ENCODE measurements at regions not wholly inside any gene's neighbourhood (a gene's known extent, or its start where the extent isn't known, plus 50 kb on each side); places are given as distances from the start of the nearest gene placed in this dataset.

GRCh38 chr18:7458884-7459283, 108.2 kb upstream of the PTPRM start:
- intact Hi-C loops (cut with micrococcal nuclease) (no loop called here), dilution Hi-C loops (cut with MboI; ENCODE audit: extremely low pct_ligation_motif_present, low sequenced_read_pairs) (no loop called here)
- BruUV-seq (replicated peaks), result no TSS peak
- H3K27ac ChIP-seq (ENCODE audit: insufficient read depth, low read depth, low read length), result no peak overlapping the region
- H3K9me3 ChIP-seq (replicated peaks; ENCODE audit: control insufficient read depth, insufficient read depth, low read length), result no peaks in the 10 kb centered on the region
- no peaks in the 10 kb centered on the region for H3K36me3 ChIP-seq (ENCODE audit: control insufficient read depth in 2 of 2, extremely low read depth in 1 of 2, insufficient read depth in 2 of 2, low read length in 2 of 2)
- CTCF ChIA-PET, result interaction anchor here (1.0 to 2.1 kb wide), 5 partner anchors 8 to 186 kb away, joined by 3 to 13 read pairs (median 4); partner anchors contain the start of gene PTPRM
- H3K4me2 ChIP-seq (ENCODE audit: insufficient read depth, low read length), result no peak overlapping the region
- peaks cover 0 to 6% of the 10 kb centered on the region in 2 experiments for H3K27me3 ChIP-seq (ENCODE audit: control insufficient read depth in 2 of 2, insufficient read depth in 2 of 2, low read length in 2 of 2)
- DNase-seq (ENCODE audit: low read depth, low spot score) (no peak), FAIRE-seq (no peak)
- no peaks in the 10 kb centered on the region for H4K20me1 ChIP-seq (replicated peaks; ENCODE audit: control insufficient read depth, extremely low read depth, insufficient read depth, low read length)
- no peak overlapping the region for H2AFZ ChIP-seq (ENCODE audit: low read depth, low read length)
- H3K4me3 ChIP-seq (replicated peaks in 1 of 3; ENCODE audit: insufficient read depth in 1 of 3, low read depth in 1 of 3, low read length in 3 of 3), result no peak overlapping the region
- H3K79me2 ChIP-seq (ENCODE audit: control insufficient read depth, insufficient read depth, low read length), result no peaks in the 10 kb centered on the region
- TF ChIP-seq POLR2A (IDR thresholded peaks at IDR 0.05; ENCODE audit: low read depth, low read length) (no peak), MAX (IDR thresholded peaks at IDR 0.05; ENCODE audit: insufficient read depth, insufficient read length) (no peak), CTCF (IDR thresholded peaks at IDR 0.05; ENCODE audit: extremely low read depth in 1 of 2, insufficient read depth in 1 of 2, low read depth in 1 of 2, low read length in 2 of 2) (no peak), POLR2AphosphoS5 (IDR thresholded peaks at IDR 0.05; ENCODE audit: insufficient read depth, low read depth, low read length) (no peak), GATA2 (IDR thresholded peaks at IDR 0.05; ENCODE audit: insufficient read depth, insufficient read length, low read depth, low read length) (no peak), JUN (IDR thresholded peaks at IDR 0.05; ENCODE audit: borderline replicate concordance, insufficient read depth, insufficient read length, low read depth) (no peak), EZH2 (IDR thresholded peaks at IDR 0.05; ENCODE audit: borderline replicate concordance, low read depth, low read length, severe bottlenecking) (no peak), FOS (IDR thresholded peaks at IDR 0.05; ENCODE audit: borderline replicate concordance, insufficient read depth, low read length) (no peak), MYC (IDR thresholded peaks at IDR 0.05; ENCODE audit: low read depth, low read length) (no peak)
- no peak overlapping the region for H3K9ac ChIP-seq (replicated peaks; ENCODE audit: extremely low read depth, insufficient read depth, low read length)
- POLR2A ChIA-PET, result no interaction called here
- H3K9me1 ChIP-seq (replicated peaks; ENCODE audit: control insufficient read depth, extremely low read depth, insufficient read depth, low read length), result no peaks in the 10 kb centered on the region
- no peaks in the 10 kb centered on the region for H3K4me1 ChIP-seq (ENCODE audit: control insufficient read depth, extremely low read depth, insufficient read depth, low read length)

Measured in endothelial cell of umbilical vein (primary cell).